IMR-90 (cell line): ENCODE measurements at regions not wholly inside any gene's neighbourhood (a gene's known extent, or its start where the extent isn't known, plus 50 kb on each side); places are given as distances from the start of the nearest gene placed in this dataset.

Source experiments
- ATAC-seq: fragments of 200-7000 bp; cut with Tn5 transposase; 2 replicates; pipeline ENCODE4 v1.9.1; 2020; ENCODE audit warnings: low read depth, mild to moderate bottlenecking, moderate library complexity
- BruUV-seq: library from RNA; stranded (reverse); fragments of 400-500 nt; replicated peaks from 2 replicates; lab custom pipeline; 2021; lab: Mats Ljungman, UMichigan
- CTCF ChIA-PET: fragments of 300-600 bp; formaldehyde crosslinking; extraction: SDS; loops from one replicate; lab custom pipeline; 2021; ENCODE audit warnings: antibody characterized with exemption; lab: Yijun Ruan, JAX
- POLR2A ChIA-PET: fragments of 300-600 bp; sonication (Branson Sonifier 250); formaldehyde crosslinking; loops from one replicate; lab custom pipeline; 2022; ENCODE audit warnings: antibody characterized with exemption; ENCODE audit not compliant: unreplicated experiment; lab: Charles Lee
- DNase-seq: peaks from one replicate; pipeline ENCODE4 v3.0.0; 2013
- H2AFZ ChIP-seq: replicated peaks from 2 replicates; pipeline ENCODE3; 2013; ENCODE audit warnings: low read length, mild to moderate bottlenecking; ENCODE audit not compliant: poor library complexity
- H2AK5ac ChIP-seq: 2 replicates; pipeline ENCODE4 v1.6.1; 2013; ENCODE audit warnings: low read depth, low read length, inconsistent platforms
- H2AK9ac ChIP-seq: replicated peaks from 2 replicates; pipeline ENCODE3; 2013; ENCODE audit warnings: mild to moderate bottlenecking, low read depth, low read length, moderate library complexity; ENCODE audit not compliant: poor library complexity
- H2BK120ac ChIP-seq: 2 replicates; pipeline ENCODE4 v1.6.1; 2013; ENCODE audit warnings: low read depth, low read length, inconsistent platforms
- H2BK15ac ChIP-seq: 3 replicates; pipeline ENCODE4 v1.6.1; 2013; ENCODE audit warnings: low read depth, low read length, inconsistent platforms
- H2BK20ac ChIP-seq: 2 replicates; pipeline ENCODE4 v1.6.1; 2013; ENCODE audit warnings: low read depth, mild to moderate bottlenecking, inconsistent platforms, low read length, moderate library complexity
- H2BK5ac ChIP-seq: 2 replicates; pipeline ENCODE4 v1.6.1; 2013; ENCODE audit warnings: mild to moderate bottlenecking, low read depth, low read length, inconsistent platforms; ENCODE audit not compliant: poor library complexity, severe bottlenecking
- H3K14ac ChIP-seq: replicated peaks from 2 replicates; pipeline ENCODE4 v1.6.1; 2013; ENCODE audit warnings: low read depth, low read length, inconsistent platforms
- H3K18ac ChIP-seq: 2 replicates; pipeline ENCODE4 v1.6.1; 2013; ENCODE audit warnings: low read depth, low read length, control low read depth
- H3K23ac ChIP-seq: 2 replicates; pipeline ENCODE4 v1.6.1; 2013; ENCODE audit warnings: low read depth, low read length, inconsistent platforms
- H3K27ac ChIP-seq: 2 replicates; pipeline ENCODE4 v1.5.1; 2013; ENCODE audit warnings: mild to moderate bottlenecking, control low read depth, low read length; ENCODE audit not compliant: insufficient read depth
- H3K27me3 ChIP-seq: 2 replicates; pipeline ENCODE4 v1.6.1; 2013; ENCODE audit warnings: low read length; ENCODE audit not compliant: control insufficient read depth, insufficient read depth
- H3K36me3 ChIP-seq: 2 replicates; pipeline ENCODE4 v1.6.1; 2013; ENCODE audit warnings: low read length, mixed read lengths; ENCODE audit not compliant: control insufficient read depth, insufficient read depth
- H3K4ac ChIP-seq: 2 replicates; pipeline ENCODE4 v1.6.1; 2013; ENCODE audit warnings: low read depth, low read length, inconsistent platforms
- H3K4me1 ChIP-seq: 2 replicates; pipeline ENCODE4 v1.6.1; 2013; ENCODE audit warnings: low read length, mixed read lengths; ENCODE audit not compliant: control insufficient read depth, insufficient read depth
- H3K4me2 ChIP-seq: 2 replicates; pipeline ENCODE4 v1.6.1; 2013; ENCODE audit warnings: low read depth, mild to moderate bottlenecking, control low read depth, low read length, moderate library complexity
- H3K4me3 ChIP-seq: 2 replicates; pipeline ENCODE4 v1.5.1; 2013; ENCODE audit warnings: low read depth, mild to moderate bottlenecking, control low read depth, low read length, moderate library complexity; ENCODE audit not compliant: insufficient read depth
- H3K56ac ChIP-seq: 2 replicates; pipeline ENCODE4 v1.6.1; 2013; ENCODE audit warnings: low read length, inconsistent platforms; ENCODE audit not compliant: insufficient read depth; ENCODE audit errors: extremely low read depth
- H3K79me1 ChIP-seq, 2 experiments: 2 replicates each; pipeline ENCODE4 v1.6.1; 2013; ENCODE audit warnings: low read length in 2 of 2, inconsistent platforms in 1 of 2, low read depth in 1 of 2
- H3K9ac ChIP-seq: 2 replicates; pipeline ENCODE4 v1.6.1; 2013; ENCODE audit warnings: low read depth, low read length, control low read depth
- H3K9me1 ChIP-seq: 2 replicates; pipeline ENCODE4 v1.6.1; 2013; ENCODE audit warnings: low read length, inconsistent platforms; ENCODE audit not compliant: insufficient read depth
- H3K9me3 ChIP-seq: 2 replicates; pipeline ENCODE4 v1.6.1; 2013; ENCODE audit warnings: low read length; ENCODE audit not compliant: control insufficient read depth, insufficient read depth
- H4K20me1 ChIP-seq: 2 replicates; pipeline ENCODE4 v1.6.1; 2013; ENCODE audit warnings: low read length, inconsistent platforms; ENCODE audit not compliant: insufficient read depth
- H4K5ac ChIP-seq: 2 replicates; pipeline ENCODE4 v1.6.1; 2013; ENCODE audit warnings: mild to moderate bottlenecking, low read depth, low read length, control low read depth
- H4K8ac ChIP-seq, 2 experiments: 2 replicates each; pipeline ENCODE4 v1.6.1; 2013; ENCODE audit warnings: low read depth in 2 of 2, low read length in 2 of 2, control low read depth in 1 of 2, inconsistent platforms in 1 of 2
- H4K91ac ChIP-seq: 2 replicates; pipeline ENCODE4 v1.6.1; 2013; ENCODE audit warnings: low read depth, low read length, inconsistent platforms; ENCODE audit not compliant: insufficient read depth
- BHLHE40 ChIP-seq: fragments of 150-350 bp; IDR thresholded peaks from 2 replicates; pipeline ENCODE4 v1.6.1; 2016; ENCODE audit warnings: mild to moderate bottlenecking, low read depth, low read length
- CEBPB ChIP-seq: IDR thresholded peaks from 2 replicates; pipeline ENCODE4 v1.6.1; 2012; ENCODE audit warnings: low read depth, low read length, improper control_type of control experiment
- CHD1 ChIP-seq: IDR thresholded peaks from 2 replicates; pipeline ENCODE4 v1.6.1; 2012; ENCODE audit warnings: low read depth, low read length, improper control_type of control experiment
- FOS ChIP-seq: fragments of 150-350 bp; IDR thresholded peaks from 2 replicates; pipeline ENCODE4 v1.6.1; 2016; ENCODE audit warnings: low read depth, low read length
- MAFK ChIP-seq: IDR thresholded peaks from 2 replicates; pipeline ENCODE4 v1.6.1; 2012; ENCODE audit warnings: low read depth, low read length, improper control_type of control experiment
- WGBS, 2 experiments: methylation state at CpG; one replicate each; pipeline versions ENCODE4 v1.1.5 to v1.1.7; 2013; ENCODE audit warnings: missing lambda C conversion rate in 2 of 2; ENCODE audit not compliant: insufficient read length in 1 of 2; ENCODE audit errors: extremely low coverage in 2 of 2; 5-methylcytosine and 5-hydroxymethylcytosine counted together
- dilution Hi-C: fragments of 300-500 bp; cut with HindIII; formaldehyde crosslinking; loops from one replicate; pipeline ENCODE4 v1.14.3; 2018; ENCODE audit warnings: low sequenced_read_pairs; ENCODE audit not compliant: unreplicated experiment
- in situ Hi-C: fragments of 300-500 bp; cut with MboI; formaldehyde crosslinking; loops from 3 replicates; pipeline ENCODE4 v1.14.3; 2019; ENCODE audit warnings: low sequenced_read_pairs, inconsistent platforms, mixed read lengths
- intact Hi-C: fragments of 100-400 bp; cut with micrococcal nuclease; formaldehyde crosslinking; loops from 2 replicates; pipeline ENCODE4 v1.10.0; 2022

- in situ Hi-C loops (no loop called here), intact Hi-C loops (no loop called here), dilution Hi-C loops (no loop called here)
- no peaks in the 10 kb centered on the region for H3K36me3 ChIP-seq
- H2AK5ac ChIP-seq: peak overlapping the region; percentile 79; the same call in 1 of the 2 replicates
- peak overlapping the region; percentile 56 for H2AFZ ChIP-seq
- H2BK5ac ChIP-seq: no peak overlapping the region
- no peaks in the 10 kb centered on the region for H3K27me3 ChIP-seq
- H3K4me1 ChIP-seq: peaks cover 19% of the 10 kb centered on the region
- peak overlapping the region; percentile 58 for H3K4ac ChIP-seq
- H2AK9ac ChIP-seq: no peak overlapping the region
- H3K9me3 ChIP-seq: no peaks in the 10 kb centered on the region; the same call in 1 of the 2 replicates
- H3K79me1 ChIP-seq: no peaks in the 10 kb centered on the region
- H4K20me1 ChIP-seq: no peaks in the 10 kb centered on the region
- no TSS peak for BruUV-seq
- POLR2A ChIA-PET: no interaction called here
- peak overlapping the region; percentile 48 for H4K91ac ChIP-seq
- no peak overlapping the region for H3K4me2 ChIP-seq
- whole genome bisulfite sequencing, 2 experiments: 40% methylated on average over 2 of the region's 10 CpGs; no CpG with 5 or more reads in 1 of the 2 experiments
- H3K27ac ChIP-seq: peak overlapping the region; percentile 14; the same call in 1 of the 2 replicates
- no peak overlapping the region for H3K9ac ChIP-seq
- no peak overlapping the region for H3K23ac ChIP-seq
- peak overlapping the region; percentile 64 for H2BK120ac ChIP-seq
- ATAC-seq: peak; percentile 30
- peak overlapping the region in 1 of 2 experiments; percentile 17; a peak in 1 of 4 replicates for H4K8ac ChIP-seq
- no peak overlapping the region for H3K4me3 ChIP-seq
- H3K18ac ChIP-seq: peak overlapping the region; percentile 38
- H3K9me1 ChIP-seq: peaks cover 10% of the 10 kb centered on the region
- TF ChIP-seq MAFK (peak; percentile 36; the same call in 1 of the 2 replicates), FOS (no peak), CEBPB (peak; percentile 89), BHLHE40 (0 out of 2 replicates have a peak, but pooled peaks have one; percentile 31), CHD1 (no peak)
- CTCF ChIA-PET: no interaction called here
- H2BK15ac ChIP-seq: peak overlapping the region; percentile 37; the same call in 2 of the 3 replicates
- peak overlapping the region; percentile 24 for H3K14ac ChIP-seq
- H2BK20ac ChIP-seq: peak overlapping the region; percentile 49
- H3K56ac ChIP-seq: no peak overlapping the region
- peak overlapping the region; percentile 0; the same call in 1 of the 2 replicates for H4K5ac ChIP-seq
- peak; percentile 84 for DNase-seq
Observed at GRCh38 chr1:235045034-235045690, 83.5 kb downstream of the TOMM20 start.
